HFFc6 (cell line): ENCODE measurements at regions not wholly inside any gene's neighbourhood (a gene's known extent, or its start where the extent isn't known, plus 50 kb on each side); places are given as distances from the start of the nearest gene placed in this dataset.

Source experiments
- DNase-seq: peaks from one replicate; pipeline ENCODE4 v3.0.0-alpha.2; 2018
- H3K27ac Mint-ChIP-seq: 2 replicates; pipeline ENCODE4 v1.8.0; 2020; ENCODE audit warnings: mild to moderate bottlenecking, mixed read lengths
- H3K27me3 Mint-ChIP-seq: 2 replicates; pipeline ENCODE4 v1.8.0; 2021; ENCODE audit warnings: mild to moderate bottlenecking, moderate library complexity, mixed read lengths; ENCODE audit not compliant: insufficient read depth
- H3K36me3 Mint-ChIP-seq: 2 replicates; pipeline ENCODE4 v1.8.0; 2021; ENCODE audit warnings: low read depth, mixed read lengths
- H3K4me1 Mint-ChIP-seq: 2 replicates; pipeline ENCODE4 v1.8.0; 2020; ENCODE audit warnings: low read depth, mixed read lengths
- H3K4me3 Mint-ChIP-seq: 2 replicates; pipeline ENCODE4 v1.8.0; 2020; ENCODE audit warnings: mild to moderate bottlenecking, moderate library complexity, mixed read lengths
- H3K9me3 Mint-ChIP-seq: 2 replicates; pipeline ENCODE4 v1.8.0; 2020; ENCODE audit warnings: mild to moderate bottlenecking, mixed read lengths
- TF ChIP-seq, protein P1 (sequence below): fragments of 200-600 bp; sonication (generic); IDR thresholded peaks from 2 replicates; pipeline ENCODE4 v1.5.0; 2021; ENCODE audit warnings: antibody characterized with exemption, mild to moderate bottlenecking

- Mint-ChIP-seq H3K27me3 (peaks cover 7% of the 10 kb centered on the region), H3K27ac (no peak overlapping the region), H3K4me1 (peaks cover 23% of the 10 kb centered on the region), H3K4me3 (no peak overlapping the region), H3K36me3 (no peaks in the 10 kb centered on the region), H3K9me3 (no peaks in the 10 kb centered on the region)
- TF ChIP-seq, protein P1, sequence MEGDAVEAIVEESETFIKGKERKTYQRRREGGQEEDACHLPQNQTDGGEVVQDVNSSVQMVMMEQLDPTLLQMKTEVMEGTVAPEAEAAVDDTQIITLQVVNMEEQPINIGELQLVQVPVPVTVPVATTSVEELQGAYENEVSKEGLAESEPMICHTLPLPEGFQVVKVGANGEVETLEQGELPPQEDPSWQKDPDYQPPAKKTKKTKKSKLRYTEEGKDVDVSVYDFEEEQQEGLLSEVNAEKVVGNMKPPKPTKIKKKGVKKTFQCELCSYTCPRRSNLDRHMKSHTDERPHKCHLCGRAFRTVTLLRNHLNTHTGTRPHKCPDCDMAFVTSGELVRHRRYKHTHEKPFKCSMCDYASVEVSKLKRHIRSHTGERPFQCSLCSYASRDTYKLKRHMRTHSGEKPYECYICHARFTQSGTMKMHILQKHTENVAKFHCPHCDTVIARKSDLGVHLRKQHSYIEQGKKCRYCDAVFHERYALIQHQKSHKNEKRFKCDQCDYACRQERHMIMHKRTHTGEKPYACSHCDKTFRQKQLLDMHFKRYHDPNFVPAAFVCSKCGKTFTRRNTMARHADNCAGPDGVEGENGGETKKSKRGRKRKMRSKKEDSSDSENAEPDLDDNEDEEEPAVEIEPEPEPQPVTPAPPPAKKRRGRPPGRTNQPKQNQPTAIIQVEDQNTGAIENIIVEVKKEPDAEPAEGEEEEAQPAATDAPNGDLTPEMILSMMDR, result no peak
- no peak for DNase-seq
Observed at GRCh38 chr10:3478632-3479240, 306.2 kb upstream of the PITRM1 start.

- TF ChIP-seq, protein P1, result no peak
- H3K4me1 Mint-ChIP-seq, result peaks cover 23% of the 10 kb centered on the region
- DNase-seq, result no peak
- H3K27ac Mint-ChIP-seq, result no peak overlapping the region
- no peaks in the 10 kb centered on the region for H3K36me3 Mint-ChIP-seq
- peaks cover 7% of the 10 kb centered on the region for H3K27me3 Mint-ChIP-seq
- no peak overlapping the region for H3K4me3 Mint-ChIP-seq
- H3K9me3 Mint-ChIP-seq, result no peaks in the 10 kb centered on the region
Observed at GRCh38 chr10:3478153-3478552, 305.6 kb upstream of the PITRM1 start.

DNA sequence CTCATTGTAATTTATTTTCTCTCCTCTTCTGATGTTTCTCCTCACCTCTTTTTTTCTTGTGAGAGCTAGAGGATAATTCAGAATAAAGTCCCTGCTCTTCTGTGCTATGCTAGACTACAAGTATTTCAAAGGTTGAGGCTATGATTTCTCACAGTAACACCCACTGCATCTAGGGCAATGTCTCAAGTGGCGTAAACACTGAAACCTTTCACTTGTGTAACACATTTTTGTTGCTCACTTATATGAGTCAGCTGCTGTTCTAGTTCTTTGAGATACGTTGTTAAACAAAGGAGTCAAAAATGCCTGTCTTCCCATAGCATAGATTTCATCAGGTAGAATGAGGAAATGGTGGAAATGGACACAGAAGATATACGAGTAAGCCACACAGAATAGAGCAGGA is 305.1 kb upstream of the PITRM1 start:
- H3K36me3 Mint-ChIP-seq, result no peaks in the 10 kb centered on the region
- peaks cover 24% of the 10 kb centered on the region for H3K4me1 Mint-ChIP-seq
- H3K9me3 Mint-ChIP-seq, result no peaks in the 10 kb centered on the region
- H3K27ac Mint-ChIP-seq, result no peak overlapping the region
- no peak overlapping the region for H3K4me3 Mint-ChIP-seq
- no peak for DNase-seq
- TF ChIP-seq, protein P1, result no peak
- H3K27me3 Mint-ChIP-seq, result peaks cover 7% of the 10 kb centered on the region

- Mint-ChIP-seq H3K9me3 (no peaks in the 10 kb centered on the region), H3K4me1 (peaks cover 24% of the 10 kb centered on the region), H3K27ac (no peak overlapping the region), H3K27me3 (peaks cover 7% of the 10 kb centered on the region), H3K36me3 (no peaks in the 10 kb centered on the region), H3K4me3 (no peak overlapping the region)
- TF ChIP-seq, protein P1, result peak; percentile 52
- no peak for DNase-seq
Observed at GRCh38 chr10:3476640-3477448, 304.3 kb upstream of the PITRM1 start.

DNA sequence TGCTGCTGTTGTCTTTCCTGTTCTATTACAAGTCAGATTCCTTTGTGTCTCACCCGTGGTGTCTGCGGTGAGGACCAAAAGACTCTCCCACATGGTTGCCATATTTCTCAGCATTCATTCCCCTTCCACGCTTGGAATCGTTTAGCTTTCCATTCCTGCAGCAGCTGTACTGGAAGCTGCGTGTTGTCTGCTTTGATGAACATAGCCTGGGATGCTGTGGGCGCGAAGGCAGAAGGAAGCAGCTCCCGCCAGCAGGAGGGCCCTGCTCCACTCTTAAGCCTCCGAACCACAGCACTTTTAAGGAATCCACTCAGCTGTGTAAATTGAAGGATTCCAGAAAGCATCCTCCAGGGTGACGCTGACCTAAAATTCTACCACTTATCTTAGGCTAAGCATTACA is 303.6 kb upstream of the PITRM1 start:
- H3K9me3 Mint-ChIP-seq, result no peaks in the 10 kb centered on the region
- TF ChIP-seq, protein P1, result no peak
- peaks cover 23% of the 10 kb centered on the region for H3K4me1 Mint-ChIP-seq
- H3K4me3 Mint-ChIP-seq, result no peak overlapping the region
- no peak for DNase-seq
- no peaks in the 10 kb centered on the region for H3K36me3 Mint-ChIP-seq
- H3K27ac Mint-ChIP-seq, result no peak overlapping the region
- H3K27me3 Mint-ChIP-seq, result peaks cover 7% of the 10 kb centered on the region
